Stomach (tissue), 8 donors: ENCODE measurements at regions not wholly inside any gene's neighbourhood (a gene's known extent, or its start where the extent isn't known, plus 50 kb on each side); places are given as distances from the start of the nearest gene placed in this dataset.
"Not testable (repeated sequence)": the region's sequence is repeated elsewhere in the genome, so short reads cannot be mapped to it uniquely, and the experiment has no call there.

Experiments
- DNase-seq, 2 donors: peaks; one replicate each; pipeline versions ENCODE4 v3.0.0 to v3.0.0-alpha.2; 2013 to 2019
- H3K27ac ChIP-seq, 5 donors: fragments of 200-600 bp in 4 of 5; sonication (generic) in 4 of 5; one replicate each; pipeline ENCODE4 v1.5.1; 2013 to 2019; ENCODE audit warnings: mild to moderate bottlenecking in 1 of 5, moderate library complexity in 1 of 5
- H3K27me3 ChIP-seq, 3 donors: fragments of 200-600 bp; sonication (generic); one replicate each; pipeline ENCODE4 v1.5.1; 2017 to 2019; ENCODE audit warnings: mixed run types in 1 of 3
- H3K36me3 ChIP-seq, 4 donors: fragments of 200-600 bp; sonication (generic); 1 replicate in 3 of 4; 2 replicates in 1 of 4; pipeline ENCODE4 v1.5.1; 2016 to 2019
- H3K4me1 ChIP-seq, 4 donors: fragments of 200-600 bp; sonication (generic); one replicate each; pipeline ENCODE4 v1.5.1; 2016 to 2019
- H3K4me3 ChIP-seq, 4 donors: fragments of 200-600 bp; sonication (generic) in 3 of 4; one replicate each; pipeline ENCODE4 v1.5.1; 2016 to 2019; ENCODE audit warnings: mild to moderate bottlenecking in 1 of 4
- H3K9me3 ChIP-seq, 4 donors: fragments of 200-600 bp; sonication (generic); one replicate each; pipeline ENCODE4 v1.5.1; 2016 to 2019
- CTCF ChIP-seq, 7 experiments: fragments of 450-650 bp in 4 of 7; fragments of 200-600 bp in 3 of 7; sonication (generic) in 3 of 7; IDR thresholded peaks; one replicate each; pipeline ENCODE4 v1.5.1; 2016 to 2019; ENCODE audit warnings: antibody characterized with exemption in 7 of 7, control low read depth in 2 of 7, mild to moderate bottlenecking in 1 of 7
- EP300 ChIP-seq: sonication (generic); formaldehyde crosslinking; IDR thresholded peaks from one replicate; pipeline ENCODE4 v1.6.1; 2017; ENCODE audit warnings: antibody characterized with exemption
- POLR2A ChIP-seq, 4 donors: fragments of 450-650 bp; IDR thresholded peaks; one replicate each; pipeline ENCODE4 v1.6.1; 2016; ENCODE audit warnings: antibody characterized with exemption in 4 of 4, control low read depth in 2 of 4, mild to moderate bottlenecking in 1 of 4, moderate library complexity in 1 of 4
- POLR2AphosphoS5 ChIP-seq, 3 donors: sonication (generic); formaldehyde crosslinking; IDR thresholded peaks; one replicate each; pipeline ENCODE4 v1.6.1; 2016; ENCODE audit warnings: antibody characterized with exemption in 3 of 3
- WGBS, 5 donors: extraction: QIAGEN DNeasy Blood & Tissue Kit in 3 of 5; methylation state at CpG; one replicate each; pipeline versions ENCODE4 v1.1.5 to v1.1.7; 2013 to 2018; 5-methylcytosine and 5-hydroxymethylcytosine counted together
- intact Hi-C: fragments of 100-400 bp; cut with DNase I; formaldehyde crosslinking; loops from one replicate; pipeline ENCODE4 v1.15.1; 2023; ENCODE audit warnings: low total_unique reads
- donor health status: healthy with polysubstance abuse.
- donor health status: Bipolar disorder and iron deficiency.
- donor health status: healthy.

- 61 to 70% (median 63%) methylated on average over 6 of the region's 6 CpGs for WGBS, 5 donors
- intact Hi-C loops: no loop called here
- H3K9me3 ChIP-seq: peaks cover 0 to 6% (median 0%) of the 10 kb centered on the region in 4 donors
- no peaks in the 10 kb centered on the region for H3K4me1 ChIP-seq
- H3K27ac ChIP-seq: no peak overlapping the region
- TF ChIP-seq POLR2A (IDR thresholded peaks at IDR 0.05) (no peak), POLR2AphosphoS5 (IDR thresholded peaks at IDR 0.05) (no peak), CTCF (IDR thresholded peaks at IDR 0.05) (no peak), EP300 (no peak)
- DNase-seq: no peak
- H3K4me3 ChIP-seq: no peak overlapping the region
- H3K27me3 ChIP-seq: no peaks in the 10 kb centered on the region
- H3K36me3 ChIP-seq: no peaks in the 10 kb centered on the region
Measured at GRCh38 chr9:118659011-118659410, 710.2 kb downstream of the BRINP1 start.

- H3K4me1 ChIP-seq: no peaks in the 10 kb centered on the region
- TF ChIP-seq EP300 (no peak), POLR2A (IDR thresholded peaks at IDR 0.05) (no peak), POLR2AphosphoS5 (IDR thresholded peaks at IDR 0.05) (no peak), CTCF (IDR thresholded peaks at IDR 0.05) (no peak)
- no peaks in the 10 kb centered on the region for H3K36me3 ChIP-seq
- no peak overlapping the region for H3K4me3 ChIP-seq
- no peaks in the 10 kb centered on the region for H3K27me3 ChIP-seq
- WGBS, 5 donors: 65 to 80% (median 70%) methylated on average over 4 of the region's 4 CpGs
- peaks cover 0 to 4% (median 0%) of the 10 kb centered on the region in 4 donors for H3K9me3 ChIP-seq
- H3K27ac ChIP-seq: no peak overlapping the region
- intact Hi-C loops: no loop called here
- no peak for DNase-seq
Measured at GRCh38 chr9:118665226-118665919, 703.9 kb downstream of the BRINP1 start.

- Histone ChIP-seq H3K27me3 (no peaks in the 10 kb centered on the region), H3K9me3 (no peaks in the 10 kb centered on the region), H3K36me3 (no peaks in the 10 kb centered on the region), H3K27ac (no peak overlapping the region), H3K4me1 (no peaks in the 10 kb centered on the region), H3K4me3 (no peak overlapping the region)
- TF ChIP-seq POLR2A (IDR thresholded peaks at IDR 0.05) (no peak), POLR2AphosphoS5 (IDR thresholded peaks at IDR 0.05) (no peak), EP300 (no peak), CTCF (IDR thresholded peaks at IDR 0.05) (no peak)
- WGBS, 5 donors: 70 to 74% (median 71%) methylated on average over 11 of the region's 11 CpGs
- DNase-seq: no peak
- intact Hi-C loops: no loop called here
Measured at GRCh38 chr9:118670011-118670953, 699.0 kb downstream of the BRINP1 start.

- WGBS, 5 donors: 83 to 90% (median 89%) methylated on average over 5 of the region's 5 CpGs
Measured at GRCh38 chr9:118674942-118675341, 694.3 kb downstream of the BRINP1 start.

GRCh38 chr9:118677936-118678653 lies 691.1 kb downstream of the BRINP1 start:
- DNase-seq, H3K27ac ChIP-seq, H3K4me1 ChIP-seq, H3K36me3 ChIP-seq, H3K4me3 ChIP-seq, intact Hi-C loops, H3K27me3 ChIP-seq, H3K9me3 ChIP-seq: not testable (repeated sequence)
- WGBS, 5 donors: 93 to 97% (median 95%) methylated on average over 12 to 42 of the region's 47 CpGs; no CpG with 5 or more reads in 1 of the 5 donors

More at GRCh38 chr9:118674942-118675341, 694.3 kb downstream of the BRINP1 start:
- Histone ChIP-seq H3K27me3 (no peaks in the 10 kb centered on the region), H3K4me1 (no peaks in the 10 kb centered on the region), H3K4me3 (no peak overlapping the region), H3K9me3 (peaks cover 0 to 3% (median 0%) of the 10 kb centered on the region in 4 donors), H3K36me3 (no peaks in the 10 kb centered on the region), H3K27ac (no peak overlapping the region)
- TF ChIP-seq CTCF (IDR thresholded peaks at IDR 0.05) (no peak), POLR2A (IDR thresholded peaks at IDR 0.05) (no peak), EP300 (no peak), POLR2AphosphoS5 (IDR thresholded peaks at IDR 0.05) (no peak)
- no peak for DNase-seq
- intact Hi-C loops: no loop called here
